Activated CD8-positive, alpha-beta memory T cell treated with anti-CD3 and anti-CD28 coated beads for 4 hours (primary cell): ENCODE measurements at regions not wholly inside any gene's neighbourhood (a gene's known extent, or its start where the extent isn't known, plus 50 kb on each side); places are given as distances from the start of the nearest gene placed in this dataset.
"Not testable (repeated sequence)": the region's sequence is repeated elsewhere in the genome, so short reads cannot be mapped to it uniquely, and the experiment has no call there.

ENCODE experiments used
- DNase-seq, 2 donors: peaks; one replicate each; pipeline ENCODE4 v3.0.0-alpha.2; 2020; ENCODE audit warnings: low read depth in 2 of 2

DNA sequence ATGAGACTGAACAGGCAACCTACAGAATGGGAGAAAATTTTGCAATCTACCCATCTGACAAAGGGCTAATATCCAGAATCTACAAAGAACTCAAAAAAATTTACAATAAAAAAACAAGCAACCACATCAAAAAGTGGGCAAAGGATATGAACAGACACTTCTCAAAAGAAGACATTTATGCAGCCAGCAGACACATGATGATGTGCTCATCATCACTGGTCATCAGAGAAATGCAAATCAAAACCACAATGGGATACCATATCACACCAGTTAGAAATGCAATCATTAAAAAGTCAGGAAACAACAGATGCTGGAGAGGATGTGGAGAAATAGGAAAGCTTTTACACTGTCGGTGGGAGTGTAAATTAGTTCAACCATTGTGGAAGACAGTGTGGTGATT lies 51.7 kb upstream of the PAXBP1 start:
- not testable (repeated sequence) for DNase-seq

DNA sequence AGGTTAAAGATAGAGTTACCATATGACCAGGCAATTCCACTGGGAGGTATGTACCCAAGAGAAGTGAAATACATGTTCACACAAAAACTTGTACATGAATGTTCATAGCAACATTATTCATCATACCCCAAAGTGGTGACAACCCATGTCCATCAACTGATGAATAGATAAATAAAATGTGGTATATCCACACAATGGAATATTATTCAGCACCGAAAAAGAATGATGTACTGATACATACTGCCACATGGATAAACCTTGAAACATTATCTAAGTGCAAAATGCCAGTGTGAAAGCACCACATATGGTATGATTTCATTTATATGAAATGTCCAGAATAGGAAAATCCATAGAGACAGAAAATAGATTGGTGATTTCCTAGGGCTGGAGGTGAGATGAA lies 53.4 kb upstream of the PAXBP1 start:
- DNase-seq = no peak

- no peak for DNase-seq
These were observed 55.0 kb upstream of the PAXBP1 start for GRCh38 chr21:32826329-32827167.

- DNase-seq = no peak
These were observed 57.4 kb upstream of the PAXBP1 start for GRCh38 chr21:32828908-32829307.

- DNase-seq = no peak
These were observed 57.9 kb upstream of the PAXBP1 start for GRCh38 chr21:32829504-32829903.

- DNase-seq = not testable (repeated sequence)
These were observed 60.2 kb upstream of the PAXBP1 start for GRCh38 chr21:32831779-32832178.

DNA sequence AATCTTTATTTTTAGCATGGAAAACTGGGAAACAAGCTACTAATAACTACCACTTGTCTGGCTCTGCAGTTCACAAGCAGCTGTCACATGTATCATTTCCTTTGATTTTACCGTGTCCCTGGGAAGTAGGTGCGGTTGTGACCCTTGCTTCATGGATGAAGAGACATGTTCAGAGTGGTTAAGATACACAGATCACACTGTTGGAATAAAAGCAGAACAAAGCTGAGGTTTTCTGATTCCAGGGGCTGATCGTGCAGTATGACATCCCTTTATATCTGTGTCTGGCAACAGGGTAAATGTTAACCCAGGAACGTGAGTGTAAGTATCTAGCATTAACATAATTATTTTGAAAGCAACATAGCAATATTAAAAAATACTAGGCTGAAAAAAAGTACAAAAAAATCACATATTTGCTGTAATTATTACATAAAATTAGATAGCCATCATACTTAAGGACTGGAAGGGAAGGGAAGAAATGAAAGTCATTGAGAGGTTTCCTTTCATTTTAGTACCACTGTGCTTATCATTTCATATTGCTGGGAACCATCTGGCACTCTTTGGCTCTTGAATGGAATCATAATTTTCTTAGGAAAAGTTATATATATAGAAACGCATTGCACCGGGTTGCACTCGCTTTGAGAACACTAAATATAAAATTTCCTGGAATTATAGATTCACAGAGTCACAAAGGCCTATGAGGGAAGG lies 62.8 kb upstream of the PAXBP1 start:
- no peak for DNase-seq

GRCh38 chr21:32834916-32835235 lies 63.3 kb upstream of the PAXBP1 start:
- DNase-seq = no peak

- DNase-seq = no peak
These were observed 70.6 kb upstream of the PAXBP1 start for GRCh38 chr21:32842146-32842545.

GRCh38 chr21:32843561-32843960 lies 72.0 kb upstream of the PAXBP1 start:
- no peak for DNase-seq

GRCh38 chr21:32844076-32844475 lies 72.5 kb upstream of the PAXBP1 start:
- no peak for DNase-seq

- DNase-seq = no peak
These were observed 73.3 kb upstream of the PAXBP1 start for GRCh38 chr21:32844653-32845436.

DNA sequence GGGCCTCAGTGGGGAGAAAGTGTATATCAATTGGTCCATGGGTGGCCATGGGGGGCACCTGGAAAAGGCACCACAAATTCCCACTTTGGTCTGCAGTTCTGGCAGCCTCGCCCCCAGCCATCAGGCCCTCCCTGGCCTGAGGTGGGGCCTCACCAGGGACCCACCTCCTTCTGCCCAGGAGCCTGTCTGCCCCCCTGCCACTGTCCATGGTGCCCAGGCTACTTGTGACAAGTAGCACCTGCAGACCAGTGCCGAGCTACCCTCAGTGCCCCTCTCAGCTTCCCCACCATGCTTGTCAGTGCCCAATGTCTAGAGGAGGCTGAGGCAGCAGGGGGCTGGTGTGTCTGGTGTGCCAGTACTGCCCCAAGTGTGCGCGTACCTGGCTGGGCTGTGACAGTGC lies 87.1 kb upstream of the PAXBP1 start:
- DNase-seq = no peak

GRCh38 chr21:32860399-32860798 lies 88.8 kb upstream of the PAXBP1 start:
- DNase-seq = no peak

GRCh38 chr21:32861866-32862265 lies 90.3 kb upstream of the PAXBP1 start:
- DNase-seq = no peak

DNA sequence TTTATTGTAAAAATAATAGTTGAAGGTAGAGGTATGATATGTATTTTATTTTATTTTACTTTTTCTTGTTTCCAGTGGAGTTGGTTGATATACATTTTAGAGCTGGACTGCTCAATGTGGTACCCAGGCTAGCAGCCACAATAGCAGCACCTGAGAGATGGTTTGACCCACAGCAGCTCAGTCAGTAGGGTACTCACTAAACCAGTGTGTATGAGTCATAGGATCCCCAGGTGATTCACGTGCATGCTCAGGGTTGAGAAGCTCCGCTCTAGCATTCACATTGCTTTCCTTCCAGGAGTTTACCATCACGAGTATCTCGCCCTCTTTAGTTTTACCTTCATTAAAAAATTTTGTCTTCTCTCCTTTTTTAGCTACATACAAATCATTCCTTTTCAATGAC lies 96.0 kb upstream of the PAXBP1 start:
- no peak for DNase-seq

GRCh38 chr21:32868631-32869454 lies 97.3 kb upstream of the PAXBP1 start:
- DNase-seq = no peak

DNA sequence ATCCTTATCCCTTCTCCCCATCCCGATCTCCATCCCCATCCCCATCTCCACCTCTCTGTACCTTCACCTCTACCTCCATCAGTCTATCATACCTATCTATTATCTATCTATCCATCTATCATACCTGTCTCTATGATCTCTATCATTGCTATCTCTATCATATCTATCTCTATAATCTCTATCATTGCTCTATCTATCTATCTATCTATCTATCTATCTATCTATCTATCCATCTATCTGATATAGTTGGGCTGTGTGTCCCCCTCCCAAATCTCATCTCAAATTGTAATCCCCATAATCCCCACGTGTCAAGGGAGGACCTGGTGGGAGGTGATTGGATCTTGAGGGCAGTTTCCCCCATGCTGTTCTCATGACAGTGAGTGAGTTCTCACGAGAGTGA lies 97.9 kb upstream of the PAXBP1 start:
- no peak for DNase-seq

- no peak for DNase-seq
These were observed 104.9 kb upstream of the PAXBP1 start for GRCh38 chr21:32876426-32876825.

DNA sequence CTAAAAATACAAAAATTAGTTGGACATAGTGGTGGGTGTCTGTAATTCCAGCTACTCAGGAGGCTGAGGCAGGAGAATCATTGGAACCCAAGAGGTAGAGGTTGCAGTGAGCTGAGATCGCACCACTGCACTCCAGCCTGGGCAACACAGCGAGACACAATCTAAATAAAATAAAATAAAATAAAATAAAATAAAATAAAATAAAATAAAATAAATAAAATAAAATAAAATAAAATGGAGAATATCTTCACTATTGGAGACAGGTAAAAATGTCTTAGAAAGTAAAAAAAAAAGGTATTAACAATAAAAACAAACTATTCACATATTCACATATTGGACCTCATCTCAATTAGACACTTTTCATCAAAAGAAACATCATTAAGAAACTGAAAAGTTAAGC lies 106.3 kb upstream of the PAXBP1 start:
- not testable (repeated sequence) for DNase-seq

GRCh38 chr21:32878661-32879060 lies 107.1 kb upstream of the PAXBP1 start:
- DNase-seq = no peak

GRCh38 chr21:32881458-32881857 lies 109.9 kb upstream of the PAXBP1 start:
- no peak for DNase-seq
